HCT116 (cell line): ENCODE measurements at regions not wholly inside any gene's neighbourhood (a gene's known extent, or its start where the extent isn't known, plus 50 kb on each side); places are given as distances from the start of the nearest gene placed in this dataset.

ENCODE experiments used
- EGR1 ChIP-seq: IDR thresholded peaks from 2 replicates; pipeline ENCODE4 v1.6.1; 2012; ENCODE audit warnings: low read depth
- EZH2 ChIP-seq: fragments of 200-600 bp; sonication (generic); IDR thresholded peaks from 2 replicates; pipeline ENCODE4 v1.6.1; 2017; ENCODE audit warnings: antibody characterized with exemption, mixed run types
- RAD21 ChIP-seq: IDR thresholded peaks from 2 replicates; pipeline ENCODE4 v1.6.1; 2012; ENCODE audit warnings: low read depth, mild to moderate bottlenecking
- TF ChIP-seq, protein P1 (sequence below), 3 experiments: fragments of 200-600 bp in 1 of 3; sonication (generic) in 1 of 3; IDR thresholded peaks in 2 of 3; conservative IDR thresholded peaks in 1 of 3; 2 replicates each; pipeline ENCODE4 v1.5.1; 2012 to 2017; ENCODE audit warnings: low read depth in 2 of 3, low read length in 2 of 3, antibody characterized with exemption in 1 of 3, borderline replicate concordance in 1 of 3, control low read depth in 1 of 3, mild to moderate bottlenecking in 1 of 3, mixed read lengths in 1 of 3, mixed run types in 1 of 3, moderate library complexity in 1 of 3; ENCODE audit not compliant: insufficient read depth in 1 of 3

DNA sequence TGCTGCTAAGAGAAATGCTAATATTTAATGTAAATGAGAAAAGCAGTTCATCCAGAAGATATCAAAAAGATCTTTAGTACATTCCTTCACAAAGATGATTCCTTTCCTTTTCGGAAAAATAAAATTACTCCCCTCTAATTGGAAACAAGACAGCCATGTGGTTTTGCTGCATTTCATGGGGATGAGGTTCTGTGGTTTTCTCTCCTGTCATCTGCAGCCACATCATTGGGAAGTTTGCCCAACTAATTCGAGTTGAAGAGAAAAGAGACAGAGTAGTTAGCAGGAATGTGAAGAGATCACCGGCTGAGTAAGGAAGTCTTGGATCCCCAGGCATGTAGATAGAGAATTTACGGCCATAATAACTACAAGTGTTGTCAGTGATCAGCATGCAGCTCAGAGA is 122.1 kb downstream of the CYSLTR2 start:
- no peak for TF ChIP-seq EGR1
- no peak for TF ChIP-seq EZH2
- TF ChIP-seq RAD21 = no peak
- TF ChIP-seq, protein P1, sequence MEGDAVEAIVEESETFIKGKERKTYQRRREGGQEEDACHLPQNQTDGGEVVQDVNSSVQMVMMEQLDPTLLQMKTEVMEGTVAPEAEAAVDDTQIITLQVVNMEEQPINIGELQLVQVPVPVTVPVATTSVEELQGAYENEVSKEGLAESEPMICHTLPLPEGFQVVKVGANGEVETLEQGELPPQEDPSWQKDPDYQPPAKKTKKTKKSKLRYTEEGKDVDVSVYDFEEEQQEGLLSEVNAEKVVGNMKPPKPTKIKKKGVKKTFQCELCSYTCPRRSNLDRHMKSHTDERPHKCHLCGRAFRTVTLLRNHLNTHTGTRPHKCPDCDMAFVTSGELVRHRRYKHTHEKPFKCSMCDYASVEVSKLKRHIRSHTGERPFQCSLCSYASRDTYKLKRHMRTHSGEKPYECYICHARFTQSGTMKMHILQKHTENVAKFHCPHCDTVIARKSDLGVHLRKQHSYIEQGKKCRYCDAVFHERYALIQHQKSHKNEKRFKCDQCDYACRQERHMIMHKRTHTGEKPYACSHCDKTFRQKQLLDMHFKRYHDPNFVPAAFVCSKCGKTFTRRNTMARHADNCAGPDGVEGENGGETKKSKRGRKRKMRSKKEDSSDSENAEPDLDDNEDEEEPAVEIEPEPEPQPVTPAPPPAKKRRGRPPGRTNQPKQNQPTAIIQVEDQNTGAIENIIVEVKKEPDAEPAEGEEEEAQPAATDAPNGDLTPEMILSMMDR (IDR thresholded peaks at IDR 0.05 in 2 of 3, conservative IDR thresholded peaks at IDR 0.05 in 1 of 3; ENCODE audit: borderline replicate concordance in 1 of 3, insufficient read depth in 1 of 3, low read depth in 2 of 3, low read length in 2 of 3) = no peak
